H1 (cell line): ENCODE measurements at regions not wholly inside any gene's neighbourhood (a gene's known extent, or its start where the extent isn't known, plus 50 kb on each side); places are given as distances from the start of the nearest gene placed in this dataset.

Source experiments
- ATF2 ChIP-seq: IDR thresholded peaks from 2 replicates; pipeline ENCODE4 v1.6.1; 2012; ENCODE audit warnings: low read length, inconsistent platforms
- BRCA1 ChIP-seq: IDR thresholded peaks from 2 replicates; pipeline ENCODE4 v1.6.1; 2012; ENCODE audit warnings: low read depth, low read length, improper control_type of control experiment
- CEBPB ChIP-seq: IDR thresholded peaks from 2 replicates; pipeline ENCODE4 v1.6.1; 2012; ENCODE audit warnings: low read depth, low read length
- CTCF ChIP-seq, 3 experiments: IDR thresholded peaks; 1 replicate in 2 of 3; 2 replicates in 1 of 3; pipeline versions ENCODE4 v1.5.1 to v1.6.1; 2011; ENCODE audit warnings: low read length in 3 of 3, mild to moderate bottlenecking in 3 of 3, inconsistent platforms in 2 of 3, low read depth in 1 of 3, moderate library complexity in 1 of 3; ENCODE audit not compliant: insufficient read depth in 1 of 3; ENCODE audit errors: control extremely low read depth in 1 of 3
- JUND ChIP-seq: IDR thresholded peaks from 2 replicates; pipeline ENCODE4 v1.6.1; 2011; ENCODE audit warnings: mild to moderate bottlenecking, improper control_type of control experiment, low read length
- MAX ChIP-seq: IDR thresholded peaks from 2 replicates; pipeline ENCODE4 v1.6.1; 2012; ENCODE audit warnings: inconsistent platforms
- POLR2A ChIP-seq, 2 experiments: IDR thresholded peaks; 1 replicate in 1 of 2; 2 replicates in 1 of 2; pipeline ENCODE4 v1.6.1; 2011; ENCODE audit warnings: low read depth in 2 of 2, low read length in 2 of 2, mild to moderate bottlenecking in 2 of 2; ENCODE audit errors: control extremely low read depth in 1 of 2
- RAD21 ChIP-seq, 2 experiments: IDR thresholded peaks in 1 of 2; conservative IDR thresholded peaks in 1 of 2; 2 replicates each; pipeline ENCODE4 v1.6.1; 2011; ENCODE audit warnings: low read depth in 2 of 2, low read length in 2 of 2, improper control_type of control experiment in 1 of 2, inconsistent platforms in 1 of 2, mild to moderate bottlenecking in 1 of 2, moderate library complexity in 1 of 2
- TAF1 ChIP-seq: IDR thresholded peaks from 2 replicates; pipeline ENCODE4 v1.6.1; 2011; ENCODE audit warnings: mild to moderate bottlenecking, low read depth, low read length
- TCF12 ChIP-seq: IDR thresholded peaks from 2 replicates; pipeline ENCODE4 v1.6.1; 2011; ENCODE audit warnings: low read depth, mild to moderate bottlenecking, low read length

GRCh38 chr3:180093535-180093934 is 56.8 kb upstream of the PEX5L start:
- no peak for TF ChIP-seq POLR2A (IDR thresholded peaks at IDR 0.05; ENCODE audit: control extremely low read depth in 1 of 2, low read depth in 2 of 2, low read length in 2 of 2)
- TF ChIP-seq JUND = no peak
- no peak for TF ChIP-seq MAX
- no peak for TF ChIP-seq CTCF (IDR thresholded peaks at IDR 0.05; ENCODE audit: control extremely low read depth in 1 of 3, insufficient read depth in 1 of 3, low read depth in 1 of 3, low read length in 3 of 3)
- no peak for TF ChIP-seq RAD21 (IDR thresholded peaks at IDR 0.05 in 1 of 2, conservative IDR thresholded peaks at IDR 0.05 in 1 of 2; ENCODE audit: low read depth in 2 of 2, low read length in 2 of 2)
- no peak for TF ChIP-seq CEBPB
- no peak for TF ChIP-seq ATF2
- TF ChIP-seq TCF12 = no peak
- no peak for TF ChIP-seq BRCA1
- TF ChIP-seq TAF1 = no peak
